C4-2B (cell line): ENCODE measurements at regions not wholly inside any gene's neighbourhood (a gene's known extent, or its start where the extent isn't known, plus 50 kb on each side); places are given as distances from the start of the nearest gene placed in this dataset.

ENCODE experiments used
- CTCF ChIP-seq: fragments of 450-650 bp; conservative IDR thresholded peaks from 2 replicates; pipeline ENCODE4 v1.5.1; 2017; ENCODE audit warnings: mild to moderate bottlenecking
- ZFX ChIP-seq: fragments of 450-650 bp; IDR thresholded peaks from 2 replicates; pipeline ENCODE4 v1.6.1; 2017

DNA sequence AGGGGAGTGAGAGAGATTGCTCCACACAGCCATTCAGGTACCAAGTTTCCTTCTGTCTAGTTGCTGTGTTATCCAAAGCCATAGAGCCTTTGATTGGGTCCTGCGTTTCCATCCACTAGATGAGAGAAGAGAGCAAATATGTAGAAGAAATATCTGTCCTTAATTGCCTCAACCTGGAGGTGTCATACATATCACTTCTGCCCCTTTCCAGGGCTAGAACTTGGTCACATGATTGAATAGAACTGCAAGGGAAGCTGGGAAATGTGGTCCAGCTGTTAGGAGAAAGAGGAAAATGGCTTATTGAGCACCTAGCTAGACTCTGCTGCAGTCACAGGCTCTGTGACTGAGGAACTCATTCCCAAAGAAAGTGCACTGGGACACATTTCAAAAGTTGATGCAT is 115.6 kb upstream of the JAG1 start:
- no peak for TF ChIP-seq CTCF
- TF ChIP-seq ZFX: no peak
